Tibial nerve (tissue), 4 donors: ENCODE measurements at regions not wholly inside any gene's neighbourhood (a gene's known extent, or its start where the extent isn't known, plus 50 kb on each side); places are given as distances from the start of the nearest gene placed in this dataset.
"Not testable (repeated sequence)": the region's sequence is repeated elsewhere in the genome, so short reads cannot be mapped to it uniquely, and the experiment has no call there.

Experiments used
- CTCF ChIP-seq, 5 experiments: fragments of 200-600 bp in 3 of 5; fragments of 450-650 bp in 2 of 5; sonication (generic) in 3 of 5; IDR thresholded peaks; one replicate each; pipeline ENCODE4 v1.5.1; 2016 to 2019; ENCODE audit warnings: antibody characterized with exemption in 5 of 5, mild to moderate bottlenecking in 3 of 5, moderate library complexity in 2 of 5
- EP300 ChIP-seq, 2 donors: sonication (generic); formaldehyde crosslinking; IDR thresholded peaks; one replicate each; pipeline ENCODE4 v1.6.1; 2017; ENCODE audit warnings: antibody characterized with exemption in 2 of 2, mild to moderate bottlenecking in 1 of 2
- POLR2A ChIP-seq, 2 donors: fragments of 450-650 bp; IDR thresholded peaks; one replicate each; pipeline ENCODE4 v1.6.1; 2017; ENCODE audit warnings: antibody characterized with exemption in 2 of 2, mild to moderate bottlenecking in 2 of 2, moderate library complexity in 2 of 2

- TF ChIP-seq CTCF, POLR2A, EP300 (IDR thresholded peaks at IDR 0.05): not testable (repeated sequence)
Observed at GRCh38 chr2:89129440-89129839, 438.0 kb downstream of the RPIA start.
